HG03460 (cell line): ENCODE measurements at regions not wholly inside any gene's neighbourhood (a gene's known extent, or its start where the extent isn't known, plus 50 kb on each side); places are given as distances from the start of the nearest gene placed in this dataset.

Experiments
- ATAC-seq: cut with Tn5 transposase; IDR thresholded peaks from one replicate; pipeline ENCODE4 v1.9.1; 2021; ENCODE audit not compliant: unreplicated experiment

- ATAC-seq: no peak
Observed at GRCh38 chr2:107202962-107203591, 317.1 kb upstream of the ST6GAL2 start.

GRCh38 chr2:107215401-107216350 lies 329.7 kb upstream of the ST6GAL2 start:
- ATAC-seq: no peak

GRCh38 chr2:107218208-107218607 lies 332.2 kb upstream of the ST6GAL2 start:
- ATAC-seq: no peak

- no peak for ATAC-seq
Observed at GRCh38 chr2:107222466-107222865, 336.5 kb upstream of the ST6GAL2 start.

DNA sequence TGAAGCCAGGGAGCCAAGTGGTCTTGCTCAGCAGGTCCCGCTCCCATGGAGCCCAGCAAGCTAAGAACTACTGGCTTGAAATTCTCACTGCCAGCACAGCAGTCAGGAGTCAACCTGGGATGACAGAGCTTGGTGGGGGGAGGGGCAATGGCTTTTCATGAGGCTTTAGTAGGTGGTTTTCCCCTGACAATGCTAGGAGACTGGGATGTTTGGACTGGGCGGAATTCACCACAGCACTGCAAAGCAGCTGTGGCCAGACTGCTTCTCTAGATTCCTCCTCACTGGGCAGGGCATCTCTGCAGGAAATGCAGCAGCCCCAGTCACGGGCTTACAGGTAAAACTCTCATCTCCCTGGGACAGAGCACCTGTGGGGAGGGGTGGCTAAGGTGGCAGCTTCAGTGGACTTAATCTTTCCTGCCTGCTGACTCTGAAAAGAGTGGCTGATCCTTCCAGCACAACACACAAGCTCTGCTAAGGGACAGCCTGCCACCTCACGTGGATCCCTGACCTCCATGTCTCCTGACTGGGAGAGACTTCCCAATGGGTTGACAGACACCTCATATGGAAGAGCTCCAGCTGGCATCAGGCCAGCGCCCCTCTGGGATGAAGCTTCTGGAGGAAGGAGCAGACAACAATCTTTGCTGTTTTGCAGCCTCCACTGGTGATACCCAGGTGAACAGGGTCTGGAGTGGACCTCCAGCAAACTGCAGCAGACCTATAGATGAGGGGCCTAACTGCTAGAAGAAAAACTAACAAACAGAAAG lies 349.7 kb upstream of the ST6GAL2 start:
- ATAC-seq: no peak

DNA sequence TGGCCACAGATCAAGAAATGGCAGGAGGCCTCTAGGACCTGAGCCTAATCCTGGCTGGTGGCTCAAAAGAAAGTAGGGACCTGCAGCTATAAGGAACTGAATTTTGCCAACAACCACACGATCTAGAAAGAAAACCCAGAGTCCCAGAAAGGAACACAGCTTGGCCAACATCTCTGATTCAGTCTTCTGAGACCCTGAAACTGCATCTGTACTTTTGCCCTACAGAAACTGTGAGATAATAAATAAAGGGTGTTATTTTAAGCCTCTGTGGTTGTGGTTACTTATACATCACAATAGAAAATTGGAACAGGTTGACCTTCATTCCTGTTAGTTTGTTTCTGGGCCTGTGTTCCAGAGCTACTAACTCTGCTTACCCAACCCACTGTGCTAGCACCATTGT lies 356.8 kb upstream of the ST6GAL2 start:
- ATAC-seq: no peak

DNA sequence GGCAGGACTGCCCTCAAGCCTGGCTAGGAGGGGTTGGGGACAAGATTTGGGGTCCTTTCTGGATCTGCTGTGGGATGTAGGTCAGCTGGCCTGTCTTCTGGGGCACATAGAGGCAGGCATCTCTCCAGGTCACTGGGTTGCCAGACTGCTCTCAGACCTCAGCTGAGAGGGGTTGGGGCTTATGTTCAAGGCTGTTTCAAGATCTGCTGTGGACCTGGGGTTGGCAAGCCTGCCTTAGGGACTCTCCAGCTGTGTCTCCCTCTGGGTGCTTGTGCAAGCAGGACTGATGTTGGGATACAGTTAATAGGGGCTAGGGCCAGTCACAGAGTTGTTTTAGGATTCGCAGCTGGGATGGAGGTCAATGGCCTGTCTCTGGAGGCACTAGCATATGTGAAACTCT lies 363.0 kb upstream of the ST6GAL2 start:
- ATAC-seq: no peak

DNA sequence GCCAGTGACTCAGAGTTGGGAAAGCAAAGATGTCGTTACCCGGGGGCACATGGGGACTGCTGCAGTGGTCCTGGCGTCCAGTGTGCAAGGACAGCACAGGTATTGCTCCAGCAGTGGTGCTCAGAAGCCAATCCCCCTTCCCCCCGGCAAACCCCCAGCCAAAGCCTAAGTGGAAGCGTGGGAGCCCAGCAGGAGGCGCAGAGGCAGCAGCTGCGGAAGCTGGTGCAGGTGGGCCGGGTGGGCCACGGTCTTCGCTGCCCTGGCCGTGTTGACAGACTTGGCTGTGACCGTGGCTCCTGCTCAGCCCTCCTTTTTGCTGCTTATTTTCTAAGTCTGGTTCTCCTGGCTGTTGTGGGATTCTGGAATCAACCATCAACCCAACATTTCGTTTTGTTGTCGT lies 369.8 kb upstream of the ST6GAL2 start:
- no peak for ATAC-seq

GRCh38 chr2:107258531-107259407 lies 372.8 kb upstream of the ST6GAL2 start:
- ATAC-seq: no peak

- no peak for ATAC-seq
Observed at GRCh38 chr2:107259408-107260195, 373.6 kb upstream of the ST6GAL2 start.

- ATAC-seq: no peak
Observed at GRCh38 chr2:107263628-107264027, 377.7 kb upstream of the ST6GAL2 start.

- ATAC-seq: no peak
Observed at GRCh38 chr2:107264184-107264583, 378.2 kb upstream of the ST6GAL2 start.

GRCh38 chr2:107266555-107266954 lies 380.6 kb upstream of the ST6GAL2 start:
- ATAC-seq: no peak

- no peak for ATAC-seq
Observed at GRCh38 chr2:107267086-107267485, 381.1 kb upstream of the ST6GAL2 start.

GRCh38 chr2:107276034-107276433 lies 390.1 kb upstream of the ST6GAL2 start:
- no peak for ATAC-seq

DNA sequence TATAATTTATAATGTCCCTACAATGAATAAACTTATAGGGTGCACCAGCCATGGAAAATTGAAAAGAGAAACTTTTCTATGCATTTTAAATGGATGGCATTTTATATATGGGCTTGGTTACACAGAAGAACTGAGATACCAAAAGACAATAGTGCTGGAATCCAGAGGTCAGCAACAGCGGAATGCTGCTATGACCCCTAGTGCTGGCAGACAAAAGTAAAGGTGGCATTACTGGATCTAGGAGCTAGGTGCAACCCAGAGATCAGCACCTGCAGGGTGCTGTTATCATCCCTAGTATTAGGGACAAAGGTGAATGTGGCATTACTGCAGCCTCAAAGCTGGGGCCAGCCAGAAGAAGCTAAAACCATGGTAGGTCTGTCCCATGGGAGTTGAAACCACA lies 392.7 kb upstream of the ST6GAL2 start:
- ATAC-seq: no peak

- no peak for ATAC-seq
Observed at GRCh38 chr2:107281637-107282036, 395.7 kb upstream of the ST6GAL2 start.

GRCh38 chr2:107282135-107282534 lies 396.2 kb upstream of the ST6GAL2 start:
- no peak for ATAC-seq

GRCh38 chr2:107285621-107286299 lies 399.8 kb upstream of the ST6GAL2 start:
- no peak for ATAC-seq
